Glomerular endothelial cell (primary cell): ENCODE measurements at regions not wholly inside any gene's neighbourhood (a gene's known extent, or its start where the extent isn't known, plus 50 kb on each side); places are given as distances from the start of the nearest gene placed in this dataset.

Source experiments
- DNase-seq: peaks from one replicate; pipeline ENCODE4 v3.0.0-alpha.2; 2011; ENCODE audit warnings: low read depth, low spot score; ENCODE audit errors: extremely low read depth

DNA sequence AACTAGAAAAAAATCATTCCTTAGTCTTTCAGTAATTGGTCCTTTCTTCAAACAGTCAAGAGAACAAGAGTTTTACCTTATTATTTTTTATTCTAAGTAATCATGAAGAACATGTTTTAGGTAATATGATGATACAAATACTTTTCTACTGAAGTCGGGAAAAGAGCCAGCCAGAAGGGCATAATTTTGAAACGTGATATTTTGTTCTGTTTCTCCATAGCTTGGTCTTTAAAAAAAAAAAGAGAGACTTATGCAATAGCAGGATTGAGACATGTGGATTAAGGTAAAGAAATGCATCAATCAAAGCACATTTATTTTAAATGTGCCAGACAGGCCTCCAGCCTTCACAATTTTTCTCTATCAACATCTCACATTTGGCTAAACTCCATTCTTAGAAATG, 1016.8 kb downstream of the CNTNAP5 start:
- no peak for DNase-seq

DNA sequence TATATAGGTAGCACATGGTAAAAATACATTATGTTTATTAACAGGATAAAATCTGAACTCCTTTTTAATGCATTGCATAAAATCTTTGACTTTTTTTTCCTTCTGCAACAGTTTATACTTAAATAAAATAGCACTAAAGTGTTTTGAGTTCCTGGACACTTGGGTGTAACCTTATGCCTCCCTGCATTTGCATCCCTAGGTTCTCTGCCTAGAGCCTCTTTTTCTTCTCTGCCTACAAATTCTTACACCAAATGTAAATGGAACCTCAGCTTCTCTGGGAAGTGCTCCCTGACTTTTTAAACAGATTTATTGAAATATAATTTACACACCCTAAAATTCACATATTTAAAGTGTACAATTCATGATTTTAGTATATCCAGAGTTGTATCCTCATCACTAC, 1017.6 kb downstream of the CNTNAP5 start:
- no peak for DNase-seq

DNA sequence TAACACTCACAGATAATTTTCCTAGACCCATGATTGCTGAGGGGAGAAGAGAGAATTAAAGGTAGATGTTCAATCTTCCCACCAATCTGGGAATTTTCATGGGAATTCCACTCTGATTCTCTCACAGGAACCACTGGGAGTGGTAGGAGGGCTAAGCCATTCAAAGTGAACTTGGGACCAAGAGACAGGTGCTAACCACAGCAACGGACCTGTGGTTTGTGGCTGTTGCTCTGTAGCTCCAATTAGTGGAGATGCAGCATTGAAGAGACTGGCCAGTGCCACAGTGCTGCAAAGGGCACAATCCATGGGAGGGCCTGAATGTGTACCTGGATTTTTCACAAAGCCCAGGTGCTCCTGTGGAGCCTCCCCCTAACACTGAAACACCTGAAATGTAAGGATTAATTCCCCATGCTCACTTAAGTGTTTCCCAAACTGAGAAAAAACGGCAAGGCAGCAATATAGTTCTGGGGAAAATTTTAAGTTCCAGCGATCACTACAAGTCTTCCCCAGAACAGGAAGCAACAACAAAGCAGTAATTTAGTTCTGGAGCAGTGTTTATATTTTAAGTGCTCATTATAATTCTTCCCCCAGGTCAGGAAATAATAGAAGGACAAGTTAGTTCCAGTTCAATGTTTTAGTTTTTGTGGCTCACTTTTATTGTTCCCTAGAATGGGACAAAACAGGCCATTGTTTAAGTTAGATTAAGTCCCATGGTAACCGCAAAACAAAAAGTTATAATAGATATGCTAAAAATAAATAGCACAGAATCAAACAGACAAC, 1045.8 kb downstream of the CNTNAP5 start:
- DNase-seq: no peak

DNA sequence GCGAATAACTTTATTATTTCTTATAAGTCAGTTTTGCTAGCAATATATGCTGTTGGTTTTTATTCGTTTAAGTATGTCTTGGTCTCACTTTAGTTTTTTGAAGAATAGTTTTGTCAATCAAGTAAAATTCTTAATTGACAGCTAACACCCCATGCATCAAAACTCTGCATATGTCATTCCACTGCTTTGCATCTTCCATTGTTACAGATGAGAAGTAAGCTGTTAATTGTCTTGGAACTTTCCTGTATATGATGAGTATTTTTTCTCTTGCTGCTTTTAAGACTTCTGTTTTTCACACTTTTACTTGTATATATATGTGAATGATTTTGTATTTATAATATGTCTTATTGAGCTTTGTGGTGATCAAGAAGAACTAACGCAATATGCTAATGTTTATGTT, 1048.4 kb downstream of the CNTNAP5 start:
- DNase-seq: no peak

DNA sequence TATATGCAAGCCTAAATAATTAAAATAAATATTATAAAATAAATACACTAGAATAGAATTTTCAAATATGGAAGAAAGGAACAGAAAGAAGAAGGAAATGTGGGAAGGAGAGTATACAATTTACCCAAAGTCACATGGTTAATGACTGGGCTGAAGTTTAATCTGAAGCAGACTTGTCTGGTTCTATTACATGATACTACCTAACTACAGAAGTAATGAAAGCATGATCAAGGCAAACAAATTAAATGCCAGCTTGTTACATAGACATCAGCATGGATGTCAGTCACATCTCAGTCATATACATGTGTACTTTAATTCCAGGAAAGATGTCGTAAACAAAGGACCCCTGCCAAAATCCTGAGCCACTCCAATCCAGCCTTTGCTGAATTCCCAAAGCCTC, 1060.8 kb downstream of the CNTNAP5 start:
- no peak for DNase-seq

DNA sequence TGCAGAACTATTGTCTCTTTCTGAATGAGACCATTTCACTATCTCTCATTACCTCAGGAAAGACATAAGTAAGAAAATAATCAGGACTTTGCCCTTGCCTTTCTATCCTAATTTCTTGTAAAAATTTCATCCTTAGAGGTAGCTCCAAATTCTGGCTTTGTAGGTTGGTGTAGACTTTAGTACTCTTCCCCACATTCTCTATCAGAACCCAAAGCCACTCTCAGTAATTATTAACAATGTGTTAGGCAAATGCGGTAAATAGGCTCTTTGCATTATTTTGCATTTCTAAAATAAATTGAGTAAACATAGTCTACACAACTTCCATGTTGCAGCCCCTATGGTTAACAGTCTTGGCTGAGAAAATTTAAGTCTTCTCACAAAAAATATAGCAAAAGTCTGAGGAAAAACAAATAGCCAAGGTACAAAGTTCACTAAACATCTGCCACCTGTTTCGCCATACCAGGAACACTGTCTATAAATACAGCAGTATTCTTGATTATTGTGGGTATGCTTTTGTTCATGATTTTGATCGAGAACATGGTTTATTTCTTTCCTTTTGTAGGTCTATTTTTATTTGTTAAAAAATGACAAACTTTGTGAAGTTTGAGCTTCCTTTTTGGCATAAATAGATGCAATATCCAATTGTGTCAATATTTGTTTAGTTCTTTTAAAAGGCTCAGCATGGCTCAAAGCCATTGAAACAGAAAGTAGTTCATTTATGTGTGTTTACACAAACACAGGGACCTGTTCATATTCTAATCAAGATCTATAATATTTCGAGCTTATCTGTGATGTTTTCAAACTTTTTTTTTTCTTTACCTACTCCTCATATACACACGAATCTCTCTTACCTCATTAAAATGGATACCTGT, 1061.5 kb downstream of the CNTNAP5 start:
- no peak for DNase-seq

DNA sequence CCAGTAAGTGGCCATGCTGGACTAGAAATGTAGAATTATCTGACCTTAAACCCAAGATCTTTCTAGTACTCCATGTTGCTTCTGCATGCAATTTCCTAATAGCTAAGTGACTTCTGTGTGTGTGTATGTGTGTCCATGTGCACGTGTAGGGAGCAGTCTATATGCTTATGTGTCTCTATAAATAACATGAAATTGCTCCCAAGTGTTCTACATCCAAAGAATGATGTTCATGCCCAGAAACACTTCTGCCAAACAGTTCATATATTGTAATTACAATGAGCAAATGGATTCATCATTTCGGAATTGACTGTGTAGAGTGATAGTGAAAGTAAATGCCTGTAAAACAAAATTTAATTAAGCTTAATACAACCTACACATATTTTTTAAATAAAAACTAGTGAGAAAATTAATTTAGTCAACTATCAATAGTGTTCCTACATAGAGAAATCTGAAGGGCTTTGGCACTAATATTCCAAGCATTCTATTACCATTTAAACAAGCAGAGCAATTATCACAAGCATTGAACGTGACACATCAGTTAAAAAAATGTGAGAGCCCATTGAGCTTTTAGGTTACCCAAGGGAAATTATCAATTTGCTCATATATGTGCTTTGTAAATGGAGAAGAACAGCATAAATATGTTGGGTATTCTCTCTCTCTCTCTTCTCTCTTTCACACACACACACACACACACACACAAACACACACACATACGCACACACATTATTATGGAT, 1067.4 kb downstream of the CNTNAP5 start:
- DNase-seq: no peak

DNA sequence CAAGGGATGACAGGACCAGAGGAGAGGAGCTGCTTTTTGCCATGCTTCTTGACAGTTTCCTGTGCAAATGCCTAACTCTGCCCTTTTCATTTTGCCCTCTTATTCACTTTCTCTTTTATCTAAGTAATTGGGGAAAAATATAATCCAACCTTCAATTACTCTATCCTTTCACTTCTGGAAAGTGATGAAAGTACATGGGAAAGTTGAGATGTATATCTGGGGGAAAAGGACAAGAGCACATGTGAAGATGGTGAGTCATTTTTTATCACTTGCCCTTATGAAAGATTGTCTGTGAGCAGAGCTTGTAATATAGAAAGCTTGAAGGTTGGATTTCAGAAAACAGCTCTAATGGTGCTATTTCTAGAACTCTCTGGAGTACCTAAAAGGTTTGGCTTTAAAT, 1070.7 kb downstream of the CNTNAP5 start:
- no peak for DNase-seq

DNA sequence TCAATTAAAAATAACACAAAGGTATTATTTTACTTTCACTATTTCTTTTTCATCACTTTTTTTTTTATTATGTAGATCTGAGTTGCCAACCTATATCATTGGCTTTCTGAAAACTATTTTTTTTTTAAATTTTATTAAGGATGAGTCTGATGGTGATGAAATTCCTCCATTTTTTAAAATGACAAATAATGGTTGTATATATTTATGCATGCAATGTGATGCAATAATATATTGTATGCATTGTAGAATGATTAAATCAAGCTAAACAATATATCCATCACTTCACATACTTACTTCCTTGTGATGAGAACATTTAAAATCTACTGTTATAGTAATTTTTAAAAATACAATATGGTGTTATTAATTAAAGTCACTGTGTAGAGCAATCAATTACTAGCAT, 1081.6 kb downstream of the CNTNAP5 start:
- no peak for DNase-seq

DNA sequence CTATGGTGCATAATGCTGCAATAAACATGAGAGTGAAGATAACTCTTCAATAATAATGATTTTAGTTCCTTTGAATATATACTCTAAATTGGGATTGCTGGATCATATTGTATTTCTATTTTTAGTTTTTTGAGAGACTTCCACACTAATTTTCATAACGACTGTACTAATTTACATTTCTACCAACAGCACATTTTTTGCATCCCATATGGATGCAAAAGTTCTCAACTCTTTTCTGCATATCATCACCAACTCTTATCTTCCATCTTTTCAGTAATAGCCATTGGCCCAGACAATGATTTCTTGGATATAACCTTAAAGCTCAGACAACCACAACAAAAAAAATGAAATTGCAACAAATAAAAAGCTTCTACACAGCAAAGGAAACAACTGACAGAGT, 1082.4 kb downstream of the CNTNAP5 start:
- no peak for DNase-seq

DNA sequence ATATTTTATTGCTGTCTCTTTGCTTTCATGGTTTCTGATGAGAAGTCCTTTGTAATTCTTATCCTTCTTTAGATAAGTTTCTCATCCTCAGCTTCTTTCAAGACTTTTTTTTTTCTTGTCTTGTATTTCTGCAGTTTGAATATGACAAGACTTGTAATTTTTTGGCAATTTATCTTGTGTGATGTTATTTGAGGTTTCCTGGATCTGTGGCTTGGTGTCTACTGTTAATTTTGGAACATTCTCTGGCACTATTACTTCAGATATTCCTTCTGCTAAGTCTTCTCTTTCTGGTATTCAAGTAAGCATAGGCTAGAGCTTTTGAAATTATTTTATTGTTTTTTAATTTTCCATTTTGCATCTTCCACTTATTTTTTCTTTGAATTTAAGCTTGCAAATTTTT, 1083.2 kb downstream of the CNTNAP5 start:
- no peak for DNase-seq

DNA sequence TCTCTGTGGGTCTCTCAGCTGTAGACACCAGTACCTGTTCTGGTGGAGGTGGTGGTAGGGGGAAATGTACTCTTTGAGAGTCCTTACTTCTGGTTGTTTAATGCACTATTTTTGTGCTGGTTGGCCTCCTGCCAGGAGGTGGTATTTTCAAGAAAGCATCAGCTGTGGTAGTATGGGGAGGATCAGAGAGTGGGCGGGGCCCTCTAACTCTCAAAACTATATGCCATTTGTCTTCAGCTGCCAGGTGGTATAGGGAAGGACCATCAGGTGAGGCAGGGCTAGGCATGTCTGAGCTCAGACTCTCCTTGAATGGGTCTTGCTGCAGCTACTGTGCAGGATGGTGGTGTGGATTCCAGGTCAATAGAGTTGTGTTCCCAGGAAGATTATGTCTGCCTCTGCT, 1100.8 kb downstream of the CNTNAP5 start:
- no peak for DNase-seq

DNA sequence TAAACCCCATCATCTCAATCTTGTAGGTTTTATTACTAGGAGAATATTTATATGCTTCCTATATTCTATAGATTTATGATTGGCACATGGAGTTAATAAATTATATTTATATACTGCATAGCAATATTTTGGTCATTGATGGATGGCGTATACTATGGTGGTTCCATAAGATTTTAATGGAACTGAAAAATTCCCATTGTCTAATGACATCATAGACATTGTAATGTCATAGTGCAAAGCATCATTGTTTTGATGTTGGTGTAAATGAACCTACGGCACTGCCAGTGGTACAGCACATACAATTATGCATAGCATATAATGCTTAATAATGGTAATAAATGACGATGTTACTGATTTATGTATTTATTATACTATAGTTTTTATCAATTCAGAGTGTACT, 1135.9 kb downstream of the CNTNAP5 start:
- DNase-seq: no peak

DNA sequence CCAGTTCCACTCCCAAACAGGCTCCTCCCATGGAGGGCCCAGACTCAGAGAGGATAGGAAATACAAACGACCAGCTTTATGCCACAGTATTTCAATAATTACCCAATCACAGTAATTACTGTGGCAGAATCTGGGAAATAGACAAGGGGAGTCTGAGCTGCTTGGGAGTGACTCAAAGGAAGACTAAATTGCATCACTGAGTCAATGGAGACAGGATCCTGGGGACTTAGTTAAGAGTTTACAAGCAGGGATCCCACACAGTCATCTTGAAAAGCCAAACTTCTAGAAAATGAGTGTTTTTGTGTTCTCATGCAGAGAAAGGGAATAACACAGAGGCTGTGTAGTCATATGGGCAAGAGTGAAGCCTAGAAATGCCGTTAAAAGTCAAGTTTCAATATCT, 1142.1 kb downstream of the CNTNAP5 start:
- no peak for DNase-seq

DNA sequence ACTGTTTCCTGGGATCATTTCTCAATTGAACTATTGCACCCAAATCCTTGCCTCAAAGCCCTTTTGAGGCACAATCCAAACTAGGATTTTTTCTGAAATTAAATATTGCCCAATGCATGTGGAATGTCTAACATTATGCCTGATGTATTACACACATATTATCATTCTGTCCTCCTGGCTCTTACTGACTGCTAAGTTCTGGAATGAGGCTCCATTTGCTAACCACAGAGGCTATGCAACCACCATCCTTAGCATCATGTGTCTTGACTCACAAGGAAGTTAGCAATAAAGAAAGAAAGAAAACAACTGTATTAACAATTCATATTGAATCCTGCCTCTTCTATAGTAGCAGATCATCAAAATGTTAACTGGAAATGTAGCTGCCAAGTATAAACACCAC, 1142.7 kb downstream of the CNTNAP5 start:
- no peak for DNase-seq

DNA sequence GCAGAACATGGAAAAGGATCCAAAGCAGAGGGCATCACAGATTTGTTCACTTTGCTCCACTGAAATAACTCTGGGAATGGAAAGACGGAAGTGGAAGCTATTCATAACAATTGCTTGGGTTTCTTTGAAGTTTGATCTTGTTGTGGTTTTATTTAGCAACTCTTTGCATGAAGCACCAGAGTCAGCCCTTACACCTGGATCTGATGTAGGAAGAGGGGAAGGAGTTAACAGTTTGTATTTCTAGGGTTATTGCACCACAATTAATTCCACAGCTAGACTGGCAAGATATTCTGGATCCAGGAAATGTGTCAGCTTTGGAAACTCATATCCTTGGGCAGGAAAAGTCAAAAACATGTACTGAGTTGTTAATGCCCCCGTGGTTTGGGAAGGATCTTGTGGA, 1143.4 kb downstream of the CNTNAP5 start:
- DNase-seq: no peak

DNA sequence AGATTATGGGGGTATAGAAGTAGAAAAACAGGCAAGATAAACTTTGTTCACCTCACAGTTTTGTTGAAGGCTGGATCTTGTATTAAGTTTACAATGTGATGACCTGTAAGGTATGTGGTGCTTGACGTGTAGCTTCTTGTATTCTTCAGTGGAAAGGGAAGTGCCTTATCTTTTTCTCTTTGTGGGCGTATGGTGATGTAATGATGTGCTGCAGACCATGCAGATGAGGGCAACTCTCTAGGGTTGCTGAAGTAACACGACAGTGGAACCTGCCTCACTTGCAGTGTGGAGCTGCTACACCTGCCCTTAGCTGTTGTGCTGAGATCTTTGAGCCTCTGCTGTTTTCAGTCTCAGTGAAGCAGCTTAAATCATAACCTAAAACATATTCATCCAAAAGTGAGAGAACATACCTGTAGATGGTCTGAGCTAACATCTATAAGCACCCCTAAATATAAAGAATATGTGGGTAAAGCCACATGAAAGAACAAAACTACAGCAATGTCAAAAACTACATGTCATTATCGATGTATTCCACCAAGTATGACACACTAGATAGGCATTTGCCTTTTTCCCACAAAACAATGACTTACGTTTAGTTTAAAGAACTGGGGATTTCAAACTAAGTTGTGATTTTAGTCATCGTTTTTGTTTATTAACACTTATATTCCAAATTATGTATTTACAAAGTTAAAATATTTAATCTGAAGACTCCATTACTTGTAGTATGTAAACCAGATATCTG, 1144.1 kb downstream of the CNTNAP5 start:
- DNase-seq: no peak

DNA sequence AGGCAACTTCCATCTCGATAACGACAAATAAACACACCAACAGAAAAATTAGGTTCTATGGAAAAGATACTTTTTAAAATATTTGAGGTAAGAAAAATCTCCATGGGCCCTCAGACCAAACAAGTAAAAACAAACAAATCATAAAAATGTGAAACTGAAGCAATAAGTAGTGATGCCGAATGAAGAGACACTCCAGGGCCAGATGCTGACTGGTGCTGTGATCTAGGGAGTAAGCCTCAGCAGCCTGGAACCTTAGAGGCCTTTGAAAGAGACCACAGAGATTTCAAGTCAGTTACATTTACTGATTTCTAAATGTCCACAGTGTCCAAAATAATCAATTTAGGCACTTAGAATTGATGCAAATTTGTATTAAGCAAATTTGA, 1144.7 kb downstream of the CNTNAP5 start:
- no peak for DNase-seq

DNA sequence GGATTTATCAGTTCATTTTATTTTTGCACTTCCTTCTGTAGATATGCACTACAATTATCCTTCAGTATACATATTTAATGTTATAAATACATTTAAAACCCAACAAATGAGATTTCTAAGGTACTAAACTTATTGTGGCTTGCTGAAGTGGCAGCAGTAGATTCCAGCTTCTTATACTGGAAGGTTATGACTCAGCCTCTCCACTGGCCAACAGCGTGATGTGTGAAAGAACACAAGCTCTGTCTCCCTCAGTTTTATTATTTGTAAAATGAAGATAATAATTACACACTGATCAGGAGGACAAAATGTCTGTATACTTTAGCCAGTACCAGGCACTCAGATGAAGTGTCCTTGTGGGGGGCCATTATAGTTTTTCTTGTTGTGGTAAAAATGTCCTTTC, 1147.1 kb downstream of the CNTNAP5 start:
- no peak for DNase-seq

DNA sequence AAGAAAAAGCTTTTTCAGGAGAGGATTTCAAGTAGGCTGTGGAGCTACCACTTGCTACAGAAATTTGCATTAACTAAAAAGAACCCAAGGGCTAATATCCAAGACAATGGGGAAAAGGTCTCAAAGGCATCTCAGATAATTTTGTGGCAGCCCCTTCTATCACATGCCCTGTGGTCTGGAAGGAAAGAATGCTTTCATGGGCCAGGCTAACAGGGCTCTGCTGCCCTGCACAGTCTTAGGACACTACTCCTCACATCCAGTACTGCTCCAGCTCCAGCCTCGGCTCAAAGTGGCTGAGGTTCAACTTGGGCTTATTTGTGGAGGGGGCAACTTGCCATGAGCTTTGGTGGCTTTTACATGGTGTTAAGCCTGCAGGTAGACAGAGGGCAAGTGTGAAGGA, 1150.3 kb downstream of the CNTNAP5 start:
- DNase-seq: no peak

DNA sequence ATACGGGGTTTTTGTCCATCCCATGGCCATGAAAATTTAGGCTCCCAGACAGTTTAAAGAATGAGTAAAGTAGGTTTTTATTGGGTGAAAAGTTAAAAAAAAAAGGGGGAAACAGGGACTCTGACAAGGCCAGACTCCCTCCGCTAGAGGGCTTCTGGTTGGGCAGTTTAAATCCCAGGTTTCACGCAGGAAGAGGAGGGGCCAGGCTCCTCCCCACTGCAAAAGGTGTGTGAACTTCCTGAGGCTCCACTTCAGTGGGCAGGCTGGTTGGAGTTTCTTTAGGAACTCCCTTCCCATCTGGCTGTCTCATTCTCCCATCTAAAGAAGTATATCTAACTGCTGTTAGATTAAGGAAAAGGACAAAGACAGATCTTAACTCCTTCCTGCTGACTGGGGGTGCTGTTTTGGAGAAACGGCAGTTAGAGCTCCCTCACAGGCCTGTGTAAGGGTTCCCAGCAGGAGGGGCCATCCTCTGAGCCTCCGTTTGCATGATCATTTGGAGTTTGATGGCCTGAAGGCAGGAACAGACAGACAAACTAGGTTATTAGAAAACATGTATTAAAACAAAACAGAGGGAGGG, 1160.7 kb downstream of the CNTNAP5 start:
- no peak for DNase-seq
